Right kidney (tissue), 1 donor: ENCODE measurements at regions not wholly inside any gene's neighbourhood (a gene's known extent, or its start where the extent isn't known, plus 50 kb on each side); places are given as distances from the start of the nearest gene placed in this dataset.

Experiments used
- DNase-seq: peaks from one replicate; pipeline ENCODE4 v3.0.0-alpha.2; 2016

- no peak for DNase-seq
These were observed 96.8 kb upstream of the PLET1 start for GRCh38 chr11:112357488-112357887.

GRCh38 chr11:112361396-112361795 lies 100.7 kb upstream of the PLET1 start:
- no peak for DNase-seq

GRCh38 chr11:112363527-112363926 lies 102.9 kb upstream of the PLET1 start:
- DNase-seq = no peak

GRCh38 chr11:112364962-112365481 lies 104.4 kb upstream of the PLET1 start:
- no peak for DNase-seq

- DNase-seq = no peak
These were observed 105.4 kb upstream of the PLET1 start for GRCh38 chr11:112366012-112366411.

GRCh38 chr11:112366777-112367176 lies 106.1 kb upstream of the PLET1 start:
- no peak for DNase-seq

GRCh38 chr11:112367461-112367860 lies 106.8 kb upstream of the PLET1 start:
- no peak for DNase-seq

GRCh38 chr11:112367895-112368294 lies 107.2 kb upstream of the PLET1 start:
- DNase-seq = no peak

GRCh38 chr11:112368381-112368780 lies 107.7 kb upstream of the PLET1 start:
- DNase-seq = no peak

- DNase-seq = no peak
These were observed 108.7 kb upstream of the PLET1 start for GRCh38 chr11:112369374-112369773.

GRCh38 chr11:112369916-112370315 lies 109.3 kb upstream of the PLET1 start:
- DNase-seq = no peak

GRCh38 chr11:112374486-112375140 lies 114.0 kb upstream of the PLET1 start:
- no peak for DNase-seq

GRCh38 chr11:112377946-112378345 lies 117.3 kb upstream of the PLET1 start:
- no peak for DNase-seq

- no peak for DNase-seq
These were observed 119.8 kb upstream of the PLET1 start for GRCh38 chr11:112380464-112380863.

- no peak for DNase-seq
These were observed 120.9 kb upstream of the PLET1 start for GRCh38 chr11:112381578-112381977.

- DNase-seq = no peak
These were observed 121.9 kb upstream of the PLET1 start for GRCh38 chr11:112382561-112382960.

- no peak for DNase-seq
These were observed 127.8 kb upstream of the PLET1 start for GRCh38 chr11:112388496-112388895.

- no peak for DNase-seq
These were observed 130.4 kb upstream of the PLET1 start for GRCh38 chr11:112391086-112391485.

- DNase-seq = no peak
These were observed 132.2 kb upstream of the PLET1 start for GRCh38 chr11:112392904-112393303.

- DNase-seq = no peak
These were observed 133.6 kb upstream of the PLET1 start for GRCh38 chr11:112394304-112394703.

- DNase-seq = no peak
These were observed 135.4 kb upstream of the PLET1 start for GRCh38 chr11:112396076-112396475.

- no peak for DNase-seq
These were observed 138.3 kb upstream of the PLET1 start for GRCh38 chr11:112398798-112399478.

GRCh38 chr11:112400476-112401014 lies 139.9 kb upstream of the PLET1 start:
- DNase-seq = no peak
